Hypothalamus (tissue), 51 donors: ENCODE measurements at regions not wholly inside any gene's neighbourhood (a gene's known extent, or its start where the extent isn't known, plus 50 kb on each side); places are given as distances from the start of the nearest gene placed in this dataset.

Source experiments
- DNase-seq, 51 donors: peaks; one replicate each; lab custom pipeline; 2025; lab: John Stamatoyannopoulos, UW

DNA sequence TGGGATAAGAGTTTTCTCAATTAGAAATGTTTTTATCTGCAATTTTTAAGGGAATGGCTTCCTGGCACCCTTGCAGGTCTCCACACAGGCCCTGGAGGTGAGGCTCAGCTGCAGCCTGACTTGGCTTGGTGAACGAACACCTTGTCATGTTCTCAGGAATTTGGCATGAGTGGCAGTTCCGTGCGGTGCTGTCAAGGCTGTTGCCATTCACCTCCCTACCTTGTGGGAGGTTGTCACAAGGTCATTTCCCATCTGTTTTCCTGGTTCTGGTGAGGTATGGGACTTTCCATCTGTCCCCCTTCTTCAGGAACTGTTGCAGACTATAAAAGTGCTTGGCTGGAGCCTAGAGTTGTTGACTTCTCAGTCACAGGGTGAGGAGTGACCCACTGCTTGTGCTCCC is 82.9 kb downstream of the ELOVL4 start:
- DNase-seq: no peak

DNA sequence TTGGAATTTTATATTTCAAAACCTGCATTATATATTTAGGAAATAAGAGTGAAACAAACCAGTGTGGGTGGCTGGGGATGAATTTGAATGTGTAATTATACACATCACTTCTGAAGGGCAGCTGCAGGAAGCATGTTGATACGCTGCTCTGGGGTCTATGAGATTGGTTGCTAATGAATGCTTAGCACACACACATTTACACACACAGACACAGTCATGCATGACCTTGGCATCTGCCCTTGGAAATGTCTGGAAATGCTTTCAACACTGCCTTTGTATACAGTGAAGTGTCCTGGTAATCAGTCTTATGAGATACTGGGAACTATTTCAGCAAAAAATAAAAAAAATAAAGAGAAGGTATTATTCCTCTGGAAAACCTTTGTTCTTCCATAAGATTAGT is 83.4 kb downstream of the ELOVL4 start:
- DNase-seq: no peak

DNA sequence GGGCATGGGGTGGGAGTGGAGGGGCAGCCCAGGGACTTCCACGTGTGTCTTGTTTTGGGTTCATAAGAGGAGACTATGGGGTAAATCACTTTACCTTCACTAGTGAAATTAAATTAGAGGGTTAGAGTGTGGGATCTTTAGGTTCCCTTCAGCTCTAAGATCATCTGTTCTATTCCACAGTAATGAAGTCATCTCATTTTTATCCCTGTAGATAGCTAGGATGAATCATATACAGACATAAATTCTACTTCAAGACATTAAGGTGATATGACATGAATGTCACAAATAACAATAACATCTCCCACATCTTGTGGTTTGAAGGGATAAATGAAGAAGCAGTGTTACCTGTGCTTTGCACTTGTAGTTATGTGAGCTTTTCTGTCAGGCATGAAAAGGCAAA is 83.8 kb downstream of the ELOVL4 start:
- no peak for DNase-seq

DNA sequence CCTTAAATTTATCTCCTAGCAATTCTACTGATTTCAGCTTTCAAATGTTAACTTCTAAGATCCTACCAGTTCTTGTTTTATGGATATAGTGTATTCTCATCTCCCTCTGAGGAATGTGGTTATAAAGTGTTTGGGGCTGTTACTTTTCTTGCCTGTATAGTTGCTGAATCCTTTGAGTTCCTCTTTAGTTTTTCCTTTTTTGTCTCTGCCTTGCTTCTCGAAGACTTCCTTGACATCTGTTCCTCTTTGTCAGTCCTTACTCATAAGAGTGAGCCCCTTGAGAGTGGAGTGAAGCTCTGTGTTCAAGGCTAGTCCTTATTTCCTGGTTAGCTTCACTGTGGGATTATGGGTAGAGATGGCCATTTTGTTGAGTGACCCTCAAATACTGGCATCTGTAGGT is 84.6 kb downstream of the ELOVL4 start:
- DNase-seq: no peak

DNA sequence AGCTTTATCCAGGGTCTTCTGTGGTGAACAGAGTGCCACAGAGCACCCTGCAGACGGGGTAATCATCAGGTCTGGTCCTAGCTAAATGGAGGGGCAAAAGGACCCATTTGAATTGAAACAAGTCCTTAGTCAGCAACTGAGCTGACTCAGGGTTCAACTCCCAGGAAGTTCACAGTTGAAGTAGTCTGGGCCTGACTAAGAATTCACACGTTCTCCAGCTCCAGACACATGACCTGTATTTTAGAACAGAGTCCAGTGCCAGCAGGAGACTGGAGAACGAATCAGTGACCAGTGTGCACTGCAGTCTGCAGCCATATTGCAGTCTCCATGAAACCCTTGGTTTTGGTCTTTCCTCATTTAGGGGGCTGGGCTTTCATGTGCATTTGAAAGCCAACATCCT is 85.2 kb downstream of the ELOVL4 start:
- no peak for DNase-seq

DNA sequence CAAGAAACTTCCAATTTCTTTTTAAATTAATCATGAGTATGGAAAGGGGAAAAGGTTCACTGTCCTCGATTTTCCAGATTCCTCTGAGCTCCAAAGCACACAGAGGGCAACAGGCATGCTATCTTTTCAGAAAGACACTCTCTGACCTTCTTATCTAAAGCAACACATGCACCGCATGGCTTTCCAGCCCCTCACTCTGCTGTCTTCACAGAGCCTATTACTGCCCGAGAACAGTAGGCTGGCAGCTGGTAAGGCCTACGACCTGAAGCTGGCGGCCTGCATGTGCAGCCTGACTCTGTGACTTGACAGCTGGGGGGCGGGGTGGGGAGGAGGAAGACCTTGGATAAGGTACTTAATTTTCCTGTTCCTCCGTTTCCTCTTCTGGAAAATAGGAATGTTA is 86.3 kb downstream of the ELOVL4 start:
- DNase-seq: no peak

DNA sequence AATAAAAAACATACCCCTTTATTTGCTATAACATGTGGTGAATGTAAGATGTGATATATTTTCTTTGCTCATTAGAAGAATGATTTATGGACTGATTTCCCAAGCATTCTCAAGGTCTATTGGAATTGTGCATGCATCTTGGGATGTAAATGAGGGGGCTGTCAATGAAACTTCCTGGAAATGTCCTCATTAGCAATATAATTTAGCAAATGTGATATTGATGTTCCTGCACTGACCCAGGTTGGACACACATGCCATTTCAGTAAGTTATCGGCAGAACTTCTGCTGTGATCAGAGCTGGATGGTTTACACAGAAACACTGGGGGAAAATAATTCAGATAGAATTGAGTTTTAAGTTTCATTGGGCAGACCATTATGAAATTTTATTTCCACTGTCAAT is 99.9 kb downstream of the ELOVL4 start:
- no peak for DNase-seq

DNA sequence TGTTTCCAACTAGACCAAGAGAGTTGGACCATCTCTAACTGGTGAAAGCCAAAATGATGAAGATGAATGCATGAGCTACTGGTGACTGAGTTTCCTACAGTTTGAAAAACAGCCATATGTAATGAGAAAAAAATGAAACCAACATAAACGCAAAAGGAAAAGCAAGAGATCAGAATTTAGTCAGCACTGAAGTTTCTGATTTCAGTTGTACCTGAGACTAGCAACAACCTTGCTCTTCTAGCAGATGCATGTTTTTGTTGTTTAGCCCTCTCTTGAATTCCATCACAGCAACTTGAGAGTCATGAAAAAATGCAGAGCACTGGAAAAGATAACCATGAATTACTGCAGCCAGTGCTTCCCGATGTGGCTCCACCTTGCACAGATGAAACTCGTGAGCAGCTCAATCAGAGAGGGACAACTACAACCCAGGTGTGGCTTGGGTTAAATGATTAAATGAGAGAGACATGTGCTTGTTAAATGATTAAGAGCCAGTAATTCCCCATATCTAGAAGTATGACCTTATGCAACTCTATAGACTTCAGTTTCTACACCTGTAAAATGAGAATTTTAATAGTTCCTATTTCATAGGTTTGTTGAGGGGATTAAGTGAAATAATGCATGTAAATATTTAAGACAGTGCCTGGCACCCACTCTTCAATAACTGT is 104.8 kb downstream of the ELOVL4 start:
- DNase-seq: no peak

DNA sequence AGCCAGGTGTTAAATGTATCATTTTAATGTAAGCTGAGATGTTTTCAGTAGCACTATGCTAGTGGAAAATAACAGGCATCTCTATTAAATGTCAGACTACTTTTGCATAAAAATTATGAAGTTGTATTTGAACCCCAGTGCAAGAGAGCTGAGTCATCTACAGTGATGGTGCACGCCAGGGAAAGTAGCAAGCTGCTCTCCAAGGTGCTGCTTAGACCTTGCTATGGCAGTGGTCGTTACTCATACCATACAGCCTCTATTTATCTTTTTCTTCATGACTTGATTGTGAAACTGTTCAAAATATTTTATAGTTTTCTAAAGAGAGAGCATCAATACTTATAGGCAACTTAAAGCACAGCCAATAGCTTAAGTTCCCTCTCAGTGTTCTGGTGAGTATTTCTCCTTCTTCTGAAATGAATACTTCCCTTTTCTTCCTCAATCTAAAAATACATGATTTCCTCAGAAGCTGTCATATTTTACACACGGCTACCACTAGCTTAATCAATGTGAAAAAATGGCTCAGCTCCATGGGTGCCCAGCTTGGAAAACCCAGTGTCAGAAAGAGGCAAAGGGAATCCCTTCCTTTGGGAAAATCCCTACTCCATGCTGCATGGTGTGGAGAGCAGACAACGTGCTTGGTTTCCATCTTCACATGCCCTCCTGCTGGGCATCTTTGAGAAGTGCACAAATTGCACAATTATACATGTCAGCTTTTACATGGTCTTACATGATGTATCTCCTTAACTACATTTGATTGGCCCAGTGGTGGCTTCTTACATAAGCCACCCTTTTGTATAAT is 105.6 kb downstream of the ELOVL4 start:
- no peak for DNase-seq

DNA sequence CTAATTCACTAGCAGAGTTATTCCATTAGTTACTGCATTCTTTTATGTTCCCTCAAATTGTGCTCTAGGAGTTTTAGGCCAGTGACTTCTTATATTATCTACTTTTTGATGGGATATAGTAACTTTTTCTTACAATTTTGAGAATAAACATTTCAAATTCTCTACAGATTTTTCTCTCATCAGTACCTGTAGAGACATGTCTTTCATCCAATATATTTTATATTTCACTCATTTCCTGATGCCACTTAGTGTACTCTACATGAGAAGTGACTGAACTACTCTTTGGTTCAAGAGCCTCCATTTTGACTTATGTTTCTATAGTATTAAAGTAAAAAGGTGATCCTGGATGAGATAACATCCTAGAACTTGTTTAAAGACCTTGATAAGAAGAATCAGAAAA is 108.5 kb downstream of the ELOVL4 start:
- no peak for DNase-seq

DNA sequence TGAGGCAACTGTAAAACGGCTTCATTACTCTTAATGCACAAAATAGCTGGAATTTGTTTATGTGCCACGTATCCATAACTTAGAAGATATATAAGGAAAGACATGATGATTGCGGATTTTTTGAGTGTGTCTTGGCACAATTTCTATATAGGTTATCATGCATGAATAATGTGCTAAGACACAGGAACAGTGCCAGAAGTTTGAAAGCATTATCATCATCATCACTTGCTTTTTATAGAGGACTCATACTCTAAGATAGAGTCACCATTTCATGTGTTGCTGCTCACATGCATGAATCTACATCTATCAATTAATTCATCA is 113.4 kb downstream of the ELOVL4 start:
- DNase-seq: no peak

DNA sequence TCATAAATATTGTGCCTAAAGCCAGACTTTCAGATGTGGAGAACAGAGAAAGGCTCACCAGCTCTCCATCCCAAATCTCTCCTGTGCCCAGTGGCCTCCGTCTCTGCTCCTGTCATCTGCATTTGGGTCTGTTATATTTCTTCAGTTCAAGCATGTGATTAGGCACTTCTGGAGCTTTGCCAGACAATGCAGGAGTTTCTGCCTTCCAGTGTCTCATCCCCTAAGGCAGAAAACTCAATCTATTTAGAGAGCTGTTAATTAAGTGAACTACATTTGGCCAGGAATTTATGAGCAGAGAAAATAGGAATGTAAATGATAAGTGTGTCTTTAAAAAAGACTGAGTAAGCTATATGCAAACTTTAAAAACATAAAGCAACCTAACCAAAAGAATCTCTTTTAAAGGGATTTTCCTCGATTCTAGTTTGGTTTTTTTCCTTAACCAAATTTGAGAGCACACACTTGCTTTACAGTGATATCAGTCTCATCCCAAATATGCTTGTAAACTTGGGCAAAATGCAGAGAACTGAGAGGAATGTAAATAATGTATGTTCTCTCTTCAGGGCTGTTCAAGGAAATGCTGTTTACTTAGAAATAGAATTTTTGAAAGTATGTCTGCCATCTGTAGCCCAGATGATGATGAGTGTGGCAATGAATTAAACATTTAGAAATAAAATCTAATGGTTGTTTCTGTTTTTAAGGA is 113.9 kb downstream of the ELOVL4 start:
- DNase-seq: no peak

DNA sequence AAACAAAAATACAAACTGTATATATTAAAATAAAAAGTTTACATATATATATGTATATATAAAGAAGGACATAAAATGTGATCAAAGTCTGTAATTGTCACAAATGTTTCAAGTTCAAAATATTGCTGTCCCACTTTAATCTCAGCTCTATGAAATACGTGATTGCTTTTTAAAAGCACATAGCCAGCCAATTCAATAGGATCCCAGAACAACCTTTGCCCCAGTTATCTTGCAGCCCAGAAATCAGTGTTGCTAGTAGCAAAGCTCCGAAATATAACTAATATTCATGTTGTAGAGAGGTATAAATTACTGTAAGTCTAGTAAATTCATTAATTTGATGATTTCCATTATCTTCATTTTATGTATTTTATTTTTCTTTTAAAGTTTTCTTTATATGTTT is 114.6 kb downstream of the ELOVL4 start:
- no peak for DNase-seq

DNA sequence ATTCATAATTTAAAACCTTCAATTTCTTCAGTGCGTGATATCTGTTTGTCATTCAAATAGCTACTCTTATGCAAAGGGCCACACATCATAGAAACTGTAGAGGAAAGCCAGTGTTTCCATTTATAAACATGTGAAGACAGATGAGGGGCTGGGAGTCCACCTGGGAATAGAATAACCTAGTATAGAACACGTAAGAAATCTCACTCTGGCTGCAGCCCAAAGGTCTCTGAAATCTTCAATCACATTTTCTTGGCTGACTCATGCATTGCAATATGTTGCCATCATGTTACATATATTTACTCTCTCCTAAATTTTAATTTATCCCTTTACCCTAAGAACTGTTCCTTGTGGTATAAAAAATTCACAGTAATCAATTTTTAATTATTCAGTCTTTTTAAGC is 123.2 kb downstream of the ELOVL4 start:
- DNase-seq: no peak

DNA sequence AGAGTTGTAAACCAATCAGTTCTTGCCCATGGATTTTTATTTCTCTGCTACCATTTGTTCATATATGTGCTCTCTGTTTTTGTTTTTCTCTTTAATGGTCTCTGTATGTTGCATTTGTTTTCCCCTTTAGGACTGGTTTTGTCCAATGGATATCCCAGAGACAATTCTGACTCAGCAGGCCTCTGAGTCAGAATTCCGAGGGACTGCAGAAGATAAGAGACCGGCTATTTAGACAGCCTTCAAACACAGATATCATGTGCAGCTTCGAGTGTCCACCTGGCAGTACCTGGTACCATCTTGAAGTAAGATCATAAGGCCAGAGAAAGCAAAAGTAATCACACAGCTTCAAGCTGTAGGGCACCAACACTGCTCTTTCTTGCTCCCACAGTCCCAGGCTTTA is 125.5 kb downstream of the ELOVL4 start:
- DNase-seq: no peak

DNA sequence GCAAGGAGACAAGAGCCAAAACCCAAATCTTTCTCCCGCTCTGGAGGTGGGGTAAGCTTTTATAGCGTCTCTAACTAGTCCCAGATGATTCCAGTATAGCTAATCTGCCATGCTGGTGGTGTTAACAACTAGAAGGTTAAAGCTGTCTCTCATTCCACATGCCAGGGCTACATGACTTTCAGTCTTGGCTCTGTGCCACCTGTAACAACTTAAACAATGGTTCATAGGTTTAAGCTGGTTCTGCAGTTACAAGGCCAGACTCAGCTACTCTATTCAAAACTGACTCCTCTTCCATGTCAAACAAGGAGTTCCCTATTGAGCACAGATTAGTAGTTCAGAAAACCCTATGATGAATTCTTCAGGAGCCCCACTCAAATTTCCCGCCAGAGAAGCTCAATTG is 128.9 kb downstream of the ELOVL4 start:
- no peak for DNase-seq

DNA sequence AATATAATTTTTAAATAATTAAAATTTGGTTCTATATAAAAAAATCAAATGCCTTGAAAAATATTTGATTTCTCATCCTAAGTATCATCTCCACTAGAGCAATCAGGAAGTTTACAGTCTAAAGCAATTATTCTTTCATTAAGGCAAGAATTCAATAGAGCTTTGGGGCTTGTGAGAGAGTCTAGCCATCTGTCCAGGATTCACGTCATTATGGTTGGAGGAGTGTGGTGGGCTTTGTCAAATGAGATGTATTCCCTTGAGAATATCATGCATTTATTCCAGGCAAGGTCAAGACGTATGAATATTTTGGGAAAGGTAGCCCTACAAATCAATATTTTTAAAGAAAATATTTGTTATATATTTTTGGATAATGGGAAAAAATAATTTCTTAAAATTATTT is 132.4 kb downstream of the ELOVL4 start:
- no peak for DNase-seq

DNA sequence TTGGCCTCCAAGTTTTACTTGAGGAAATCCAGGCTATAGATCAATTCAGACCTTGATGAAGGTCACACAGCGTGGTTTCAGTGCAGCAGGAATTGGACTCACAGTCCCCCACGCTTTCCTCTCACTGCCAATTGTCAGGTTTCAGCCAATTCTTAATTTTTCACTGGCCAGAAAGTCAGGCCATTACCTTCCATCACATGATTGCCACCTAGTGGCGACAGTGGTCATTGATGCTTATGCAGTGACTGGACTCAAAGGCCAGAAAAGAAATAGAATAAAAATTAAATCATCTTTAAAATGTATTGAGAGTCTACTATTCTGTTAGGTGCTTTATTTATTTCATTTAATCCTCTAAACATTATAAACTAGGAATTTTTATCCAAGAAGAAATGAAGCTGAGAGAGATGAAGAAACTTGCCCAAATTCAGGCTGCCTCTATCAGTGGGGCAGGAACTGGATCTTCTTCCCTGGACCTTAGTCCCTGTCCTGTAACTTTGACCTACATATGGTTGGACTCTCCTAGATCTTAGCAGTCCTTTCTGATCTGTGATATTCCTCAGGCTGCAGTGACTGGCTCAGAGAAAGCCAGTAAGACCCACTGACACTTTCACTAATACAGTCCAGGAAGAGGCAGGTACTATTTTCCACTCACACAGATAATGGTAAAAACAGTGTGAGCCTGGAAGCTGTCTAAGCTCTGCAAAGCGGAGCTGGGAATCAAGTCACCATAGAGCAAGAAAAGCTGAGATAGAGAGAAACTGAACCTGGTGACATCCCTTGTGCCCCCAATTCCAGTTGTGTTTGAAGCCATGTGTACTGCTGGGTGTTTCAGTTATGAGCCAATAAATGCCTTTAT is 133.3 kb downstream of the ELOVL4 start:
- DNase-seq: peak in 43 of 51 donors; percentile 1 to 78 (median 45)

DNA sequence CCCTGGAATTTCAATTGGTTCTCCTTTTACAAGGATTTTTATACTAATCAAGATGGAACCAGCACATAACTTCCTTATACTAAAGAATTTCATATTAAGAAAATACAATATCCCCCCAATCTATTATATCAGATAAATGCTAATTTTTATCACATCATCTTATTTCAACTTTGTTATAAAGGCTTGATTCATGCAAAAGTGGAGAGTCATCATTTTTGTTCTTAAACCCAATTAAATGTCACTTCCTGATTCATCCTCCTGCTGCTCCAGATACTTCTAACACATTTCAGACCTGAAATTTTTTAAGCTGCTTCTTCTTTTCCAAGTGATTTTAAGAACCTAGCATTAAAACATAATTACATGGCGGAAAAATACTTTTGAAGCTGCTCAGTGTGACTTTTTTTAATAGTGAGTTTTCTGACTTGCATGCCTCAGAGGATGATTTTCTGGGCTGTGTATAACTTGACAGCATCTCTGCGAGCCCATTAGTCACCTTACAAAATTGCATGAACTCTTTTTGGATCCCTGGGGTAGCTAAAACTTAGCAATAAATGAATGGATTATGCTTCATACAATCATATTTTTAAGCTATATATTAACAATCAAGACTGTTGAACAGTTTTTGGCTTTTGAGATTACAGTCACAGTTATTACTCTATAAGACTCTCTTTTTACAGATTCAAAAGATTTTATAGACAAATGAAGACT is 134.1 kb downstream of the ELOVL4 start:
- peak in 1 of 51 donors; percentile 36 for DNase-seq

DNA sequence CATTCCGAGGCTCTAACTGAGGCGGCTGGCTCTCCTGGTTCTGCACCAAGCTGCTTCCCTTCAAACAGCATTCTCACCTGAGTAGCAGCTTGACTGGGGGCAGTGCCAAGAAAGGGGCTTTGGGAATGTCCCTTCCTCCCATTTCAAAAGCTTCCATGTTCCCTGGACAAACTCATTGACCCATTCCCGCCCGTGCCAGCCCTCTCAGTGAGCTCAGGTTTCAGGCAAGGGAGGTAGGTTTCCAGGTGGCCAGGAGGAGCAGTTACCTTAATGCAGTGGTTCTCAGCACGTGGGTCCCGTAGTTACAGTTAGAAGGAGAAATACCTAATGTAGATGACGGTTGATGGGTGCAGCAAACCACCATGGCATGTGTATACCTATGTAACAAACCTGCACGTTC is 135.2 kb downstream of the ELOVL4 start:
- DNase-seq: no peak

DNA sequence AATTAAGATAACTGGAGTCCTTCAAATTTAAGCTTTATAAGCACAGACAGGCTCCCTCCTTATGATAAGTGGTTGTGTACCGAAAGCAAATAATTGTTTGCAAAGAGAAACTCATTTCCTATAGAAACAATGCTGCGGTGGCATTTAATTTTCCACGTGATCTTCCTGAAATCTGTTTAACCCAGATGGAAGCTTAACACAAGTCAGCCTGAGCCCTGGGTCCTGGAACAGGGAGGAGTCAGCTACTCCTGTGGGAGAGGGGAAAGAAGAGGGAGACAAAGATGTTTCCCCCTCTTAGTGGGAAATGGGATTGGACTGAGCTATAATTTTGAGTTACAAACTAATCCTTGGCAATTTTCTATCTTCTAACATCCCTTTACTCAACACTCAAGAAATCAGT is 136.5 kb downstream of the ELOVL4 start:
- no peak for DNase-seq
